ENCODE measurements at regions not wholly inside any gene's neighbourhood (a gene's known extent, or its start where the extent isn't known, plus 50 kb on each side); places are given as distances from the start of the nearest gene placed in this dataset.

GRCh38 chr1:90591970-90592356, 125.1 kb downstream of the BARHL2 start:
- TF ChIP-seq RFX5 (IDR thresholded peaks at IDR 0.05) (no peak), CTCF (IDR thresholded peaks at IDR 0.05) (no peak), CHD2 (IDR thresholded peaks at IDR 0.05; ENCODE audit: low read length, partially characterized antibody) (no peak), MAX (IDR thresholded peaks at IDR 0.05) (no peak), BHLHE40 (IDR thresholded peaks at IDR 0.05; ENCODE audit: low read depth, low read length) (no peak), JUN (IDR thresholded peaks at IDR 0.05) (no peak), GATA3 (IDR thresholded peaks at IDR 0.05; ENCODE audit: borderline replicate concordance) (no peak), POLR2A (IDR thresholded peaks at IDR 0.05; ENCODE audit: low read length) (no peak), RNF2 (IDR thresholded peaks at IDR 0.05; ENCODE audit: borderline replicate concordance, low read depth) (no peak), ZFP36 (IDR thresholded peaks at IDR 0.05; ENCODE audit: borderline replicate concordance, partially characterized antibody) (no peak), KDM1A (IDR thresholded peaks at IDR 0.05; ENCODE audit: low read depth) (no peak)
